DMS 273 (cell line): ENCODE measurements at regions not wholly inside any gene's neighbourhood (a gene's known extent, or its start where the extent isn't known, plus 50 kb on each side); places are given as distances from the start of the nearest gene placed in this dataset.
A peak's percentile ranks its signal among the peaks of the same experiment; 100 is the strongest.
"Not testable (repeated sequence)": the region's sequence is repeated elsewhere in the genome, so short reads cannot be mapped to it uniquely, and the experiment has no call there.

ENCODE experiments used
- DNase-seq: peaks from one replicate; lab custom pipeline; 2025; ENCODE audit not compliant: unreplicated experiment; lab: John Stamatoyannopoulos, UW

DNA sequence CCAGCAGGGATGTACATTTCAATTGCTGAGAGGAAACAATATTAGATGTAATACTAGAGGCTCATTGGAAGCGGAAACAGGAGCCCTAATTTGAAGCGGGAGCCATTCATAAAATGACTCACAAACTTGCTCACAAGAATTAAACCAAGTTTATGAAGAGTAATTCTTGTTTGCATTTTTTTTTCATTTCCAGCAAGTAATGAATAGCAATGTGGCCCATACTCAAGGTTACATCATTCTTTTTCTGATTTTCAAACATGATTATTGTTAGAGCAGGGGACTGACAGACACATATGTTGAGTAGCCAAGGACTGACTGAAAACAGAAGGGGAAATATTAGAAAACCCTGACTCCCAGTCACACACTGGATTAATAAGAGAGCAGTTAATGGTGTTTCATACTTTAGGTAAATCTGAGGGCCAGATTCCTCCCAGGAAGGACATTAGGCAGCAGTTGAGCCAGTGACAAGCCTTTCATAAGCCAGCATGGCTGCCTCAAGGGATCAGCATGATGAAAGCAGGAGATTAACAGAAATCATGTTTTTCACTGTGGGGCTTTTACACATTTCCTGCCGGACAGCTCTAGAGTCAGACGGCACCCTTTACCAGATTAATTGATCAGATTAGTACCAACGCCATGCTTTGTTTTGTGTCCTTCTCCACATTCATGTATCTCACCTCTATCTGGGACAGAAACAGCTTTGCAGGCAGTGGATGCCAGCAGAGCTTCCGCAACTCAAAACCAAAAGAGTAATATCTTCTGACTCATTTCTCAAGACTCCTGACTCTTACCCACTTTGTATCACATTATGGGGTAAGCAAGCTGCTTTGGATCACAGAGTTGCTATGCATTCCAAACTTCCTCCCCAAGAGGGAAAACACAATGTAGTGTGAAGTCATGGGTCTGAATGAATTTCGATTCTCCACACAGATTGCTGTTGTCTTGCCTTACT is 831.6 kb downstream of the KCNA4 start:
- DNase-seq, result no peak

DNA sequence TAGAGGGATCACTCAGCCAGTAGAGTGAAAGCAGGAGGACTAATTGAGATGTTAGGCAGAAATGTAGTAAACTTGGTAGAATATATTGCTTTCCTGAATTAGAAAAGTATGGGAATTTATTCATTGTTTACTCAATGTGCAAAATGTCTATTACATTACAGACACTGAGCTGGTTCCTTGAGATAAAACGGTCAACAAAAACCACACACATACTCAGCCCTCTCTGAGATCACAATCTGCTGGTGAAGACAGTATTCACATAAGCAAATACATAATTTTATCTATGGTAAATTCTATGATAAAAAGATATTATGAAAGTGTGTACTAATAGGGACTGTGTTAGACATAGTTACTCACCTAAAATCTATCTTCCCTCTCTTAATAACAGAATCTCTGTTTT is 833.5 kb downstream of the KCNA4 start:
- no peak for DNase-seq

DNA sequence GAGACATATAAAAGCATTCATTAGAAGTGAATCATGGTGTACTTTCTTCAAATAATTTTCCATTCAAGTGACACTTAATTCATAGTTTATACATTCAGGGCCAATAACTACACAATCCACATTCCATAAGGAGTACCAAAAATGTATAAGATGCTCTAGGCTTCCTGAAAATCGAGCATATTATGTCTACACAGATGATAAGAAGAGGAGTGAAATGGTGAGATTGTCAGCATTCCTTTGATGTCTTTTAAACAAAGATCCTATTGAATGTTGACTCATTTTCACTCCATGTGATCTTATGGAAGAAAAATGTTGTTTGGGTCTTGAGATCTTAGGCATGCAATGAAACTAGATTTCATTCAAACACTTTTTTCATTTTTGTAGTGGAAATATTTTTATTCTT is 843.2 kb downstream of the KCNA4 start:
- DNase-seq, result no peak

DNA sequence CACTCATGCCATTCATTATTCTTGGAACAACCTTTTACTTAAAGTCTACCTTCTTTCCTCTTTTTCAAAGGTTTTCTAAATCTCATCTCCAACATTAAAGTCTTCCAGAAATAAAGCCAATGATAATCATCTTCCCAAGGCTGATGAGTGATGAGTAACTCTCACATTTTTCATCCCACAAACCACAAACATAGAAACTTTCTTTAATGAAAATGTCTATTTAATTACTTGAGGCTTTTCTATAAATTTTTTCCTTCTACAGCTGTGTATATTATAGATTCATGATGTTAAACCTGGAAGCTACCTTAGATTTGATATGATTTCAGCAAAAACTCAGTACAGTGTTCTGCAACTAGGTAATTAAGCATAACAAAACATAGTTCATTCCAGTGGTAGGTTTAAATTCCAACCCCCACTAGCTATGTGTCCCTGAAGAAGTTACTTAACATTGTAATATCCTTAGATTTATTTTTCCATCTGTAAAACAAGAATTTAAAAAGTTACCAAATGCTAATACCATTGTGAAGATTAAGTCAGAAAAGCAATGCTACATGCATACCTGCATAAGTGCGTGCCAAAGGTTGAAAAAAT is 845.4 kb downstream of the KCNA4 start:
- DNase-seq, result no peak

DNA sequence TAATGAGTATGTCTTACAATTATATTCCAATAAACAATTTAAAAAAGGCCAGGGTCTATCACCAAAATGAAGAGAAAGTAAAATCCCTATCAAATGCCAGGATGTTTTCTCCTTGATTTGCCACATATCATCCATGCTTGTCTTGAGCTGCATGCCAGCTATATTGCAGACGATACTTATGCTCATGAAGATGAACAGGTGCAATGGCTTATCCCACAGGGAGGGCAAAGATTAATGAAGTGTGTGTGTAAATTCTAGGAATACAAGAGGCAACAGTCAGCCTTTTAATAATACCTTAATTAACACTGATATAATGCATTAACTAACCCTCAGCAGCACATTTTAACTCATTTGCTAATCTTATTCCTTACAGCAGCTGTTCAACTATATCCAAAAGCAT is 850.5 kb downstream of the KCNA4 start:
- no peak for DNase-seq

DNA sequence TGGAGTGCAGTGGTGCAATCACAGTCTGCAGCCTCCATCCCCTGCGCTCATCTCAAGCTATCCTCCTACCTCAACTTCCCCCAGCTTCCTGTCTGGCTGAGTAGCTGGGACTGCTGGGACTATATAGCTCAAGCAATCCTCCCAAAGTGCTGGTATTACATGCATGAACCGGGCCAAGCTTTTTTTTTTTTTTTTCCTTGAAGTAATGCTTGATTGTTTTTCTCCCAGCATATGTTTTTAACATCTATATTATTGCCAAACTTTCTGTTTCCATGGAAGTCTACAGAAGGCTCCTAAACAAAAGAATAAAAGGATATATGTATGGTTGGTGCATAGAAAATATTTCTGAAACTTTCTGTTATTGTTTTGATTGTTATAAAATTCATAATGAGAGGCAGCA is 853.6 kb downstream of the KCNA4 start:
- no peak for DNase-seq

DNA sequence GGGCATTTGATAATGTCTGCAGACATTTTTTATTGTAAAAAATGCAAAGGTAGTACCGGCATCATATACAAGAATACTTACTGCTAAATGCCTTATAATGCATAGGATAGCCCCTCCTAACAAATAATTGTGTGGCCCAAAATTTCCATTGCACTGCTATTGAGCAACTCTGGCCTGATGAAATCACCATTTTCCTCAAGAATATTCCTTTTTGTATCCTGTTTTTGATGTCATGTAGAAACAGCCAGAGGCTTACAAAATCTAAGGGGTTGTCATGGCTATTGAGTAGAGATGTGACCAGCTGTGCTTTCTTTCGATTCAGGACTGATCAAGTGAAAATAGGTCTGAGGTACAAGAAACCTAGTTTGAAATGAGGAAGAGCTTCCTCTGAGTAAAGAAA is 854.3 kb downstream of the KCNA4 start:
- DNase-seq, result no peak

DNA sequence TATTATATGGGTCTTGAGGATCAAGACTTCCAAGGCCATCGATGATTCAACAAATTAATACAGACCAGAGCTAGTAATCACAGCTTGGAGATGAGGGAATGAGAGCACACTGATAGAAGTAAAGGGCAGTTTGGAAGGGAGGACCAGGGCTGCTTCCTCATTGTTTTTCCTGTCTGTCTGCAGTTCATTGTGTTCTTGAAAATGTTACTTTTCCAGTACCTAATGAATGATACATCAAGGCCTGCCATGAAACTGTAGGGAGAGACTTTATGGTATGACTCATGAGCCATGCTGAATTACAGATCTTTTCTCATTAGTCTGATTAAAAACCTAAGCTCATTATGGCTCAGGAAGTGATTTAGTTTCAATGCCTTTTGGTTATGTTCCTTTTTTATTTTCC is 855.6 kb downstream of the KCNA4 start:
- DNase-seq, result no peak

DNA sequence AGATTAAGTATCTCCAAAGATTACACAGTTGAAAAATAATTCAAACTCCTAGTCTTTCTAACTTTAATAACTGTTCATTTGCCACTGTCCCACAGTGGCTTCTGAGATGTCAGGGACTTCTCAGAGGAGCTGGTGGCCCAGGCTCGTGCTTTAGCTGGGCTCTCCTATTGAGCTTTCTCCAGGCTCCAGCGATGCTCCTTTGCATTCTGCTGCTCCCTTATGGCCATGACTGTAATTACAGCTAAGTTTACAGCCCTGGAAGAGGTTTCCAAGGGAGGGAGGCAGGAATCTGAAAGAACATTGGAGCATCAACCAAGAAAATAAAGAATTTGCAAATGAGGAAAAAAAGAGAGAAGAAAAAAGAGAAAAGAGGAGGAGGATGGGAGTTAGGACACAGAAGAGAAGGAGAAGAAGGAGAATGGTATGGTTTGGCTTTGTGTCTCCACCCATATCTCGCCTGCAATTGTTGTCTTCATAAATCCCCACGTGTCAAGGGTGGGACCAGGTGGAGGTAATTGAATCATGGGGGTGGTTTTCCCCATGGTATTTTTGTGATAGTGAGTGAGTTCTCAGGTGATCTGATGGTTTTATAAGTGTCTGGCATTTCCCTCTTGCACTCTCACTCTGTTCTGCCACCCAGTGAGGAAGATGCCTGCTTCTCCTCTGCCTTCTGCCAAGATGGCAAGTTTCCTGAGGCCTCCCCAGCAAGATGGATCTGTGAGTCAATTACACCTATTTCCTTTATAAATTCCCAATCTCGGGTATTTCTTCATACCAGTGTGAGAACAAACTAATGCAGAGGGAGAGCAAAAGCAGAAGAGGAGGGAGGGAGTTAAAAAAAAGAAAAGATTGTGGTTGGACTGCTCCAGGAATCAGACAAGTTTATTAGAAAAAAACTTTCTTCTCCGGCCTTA is 857.0 kb downstream of the KCNA4 start:
- peak; percentile 71 for DNase-seq

DNA sequence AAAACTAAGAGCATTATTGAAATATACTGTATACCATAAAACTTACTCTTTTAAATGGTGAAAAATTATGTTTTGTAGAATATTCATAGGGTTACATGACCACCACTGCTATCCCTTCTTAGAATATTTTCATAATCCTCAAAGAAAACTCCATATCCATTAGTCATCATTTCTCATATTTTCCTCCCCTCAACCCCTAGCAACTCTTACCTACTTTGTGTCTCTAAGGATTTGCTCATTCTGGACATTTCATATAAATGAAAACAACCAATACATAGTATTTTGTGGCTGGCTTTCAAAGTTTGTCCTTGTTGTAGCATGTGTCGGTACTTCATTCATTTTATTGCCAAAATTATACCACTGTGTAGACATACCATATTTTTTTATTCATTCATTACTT is 863.8 kb downstream of the KCNA4 start:
- DNase-seq, result no peak

DNA sequence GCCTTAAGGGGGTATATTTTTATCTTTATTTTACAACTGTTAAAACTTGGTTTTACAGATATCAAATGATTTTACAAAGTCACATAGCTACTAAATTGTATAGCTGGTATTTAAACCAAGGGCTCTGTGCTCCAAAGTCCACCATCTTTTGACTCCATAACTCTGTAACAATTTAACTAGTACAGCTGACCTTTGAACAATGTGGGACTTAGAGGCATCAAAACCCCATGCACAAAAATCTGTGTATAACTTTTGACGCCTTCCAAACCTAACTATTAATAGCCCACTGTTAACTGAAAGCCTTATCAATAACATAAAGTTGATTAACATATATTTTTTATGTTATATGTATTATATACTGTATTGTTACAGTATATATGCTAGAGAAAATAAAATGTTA is 874.3 kb downstream of the KCNA4 start:
- DNase-seq, result not testable (repeated sequence)

DNA sequence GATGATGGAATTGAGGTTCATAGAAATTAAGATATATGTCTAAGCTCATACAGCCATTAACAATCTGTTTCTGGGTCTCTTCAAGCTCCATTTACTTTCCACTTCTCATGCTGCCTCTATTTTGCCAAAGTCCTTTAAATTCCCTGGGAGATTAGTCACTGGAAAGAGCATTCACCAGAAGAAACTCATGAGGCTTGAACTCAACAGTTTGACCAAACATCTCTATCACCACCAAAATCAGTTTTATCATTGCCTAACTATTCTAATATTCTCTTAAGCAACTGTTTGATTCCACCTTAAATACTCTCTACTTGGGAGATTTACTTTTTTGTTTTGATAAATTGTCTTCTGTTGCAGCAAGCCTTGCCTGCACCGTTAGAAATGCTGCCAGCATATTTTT is 881.3 kb downstream of the KCNA4 start:
- DNase-seq, result no peak

DNA sequence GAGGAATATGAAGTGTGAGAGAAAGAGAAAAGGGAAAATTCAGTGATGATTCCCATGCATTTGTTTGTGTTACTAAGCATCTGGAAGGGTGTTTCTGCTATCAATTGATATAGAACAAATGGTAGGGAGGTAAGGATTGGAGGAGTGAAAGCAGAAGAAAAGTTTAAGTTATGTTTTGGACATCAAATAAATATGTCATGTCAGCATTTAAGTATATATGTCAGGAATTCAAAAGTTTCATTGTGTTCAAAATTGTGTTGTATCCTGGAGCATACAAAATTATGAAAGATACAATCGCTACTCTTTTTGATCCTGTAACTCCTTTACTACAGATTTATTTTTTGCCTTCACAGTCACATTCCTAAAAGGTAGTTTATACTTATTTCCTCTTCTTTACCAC is 885.8 kb downstream of the KCNA4 start:
- no peak for DNase-seq

DNA sequence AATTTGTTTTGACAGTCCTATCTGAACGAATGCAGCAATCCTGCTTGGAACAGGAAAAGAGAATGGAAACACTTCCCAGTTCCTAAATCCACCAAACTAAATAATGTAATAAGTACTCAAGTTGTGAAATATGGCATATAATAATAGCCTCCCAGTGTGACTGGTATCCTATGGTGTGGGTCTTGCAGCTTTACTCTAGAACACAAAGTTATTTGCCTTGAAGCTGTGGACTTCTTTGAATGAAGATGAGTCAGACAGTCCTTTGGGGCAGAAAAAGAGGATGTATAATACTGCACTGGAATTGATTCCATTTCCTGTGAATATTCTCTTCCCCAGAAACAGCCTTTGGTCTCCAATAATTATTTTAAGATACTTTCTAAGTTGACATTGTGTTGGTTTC is 887.0 kb downstream of the KCNA4 start:
- no peak for DNase-seq

DNA sequence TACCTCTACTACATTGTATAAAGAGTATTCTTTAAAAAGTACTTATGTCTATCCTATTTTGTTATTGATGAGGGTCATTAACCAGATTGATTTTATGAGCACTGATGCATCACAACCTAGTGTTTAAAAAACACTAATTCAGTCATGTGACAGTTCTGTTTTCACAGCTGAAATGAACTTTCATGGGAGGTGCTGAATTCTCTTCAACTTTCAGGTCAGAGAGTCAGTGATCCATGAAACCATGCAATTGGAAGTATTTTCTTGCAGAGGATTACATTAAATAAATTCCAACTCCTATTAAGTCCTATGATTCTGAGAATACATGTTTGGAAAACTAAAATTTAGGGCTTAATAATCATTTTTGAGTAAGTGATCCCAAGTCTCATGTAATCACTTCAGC is 889.4 kb downstream of the KCNA4 start:
- DNase-seq, result no peak

DNA sequence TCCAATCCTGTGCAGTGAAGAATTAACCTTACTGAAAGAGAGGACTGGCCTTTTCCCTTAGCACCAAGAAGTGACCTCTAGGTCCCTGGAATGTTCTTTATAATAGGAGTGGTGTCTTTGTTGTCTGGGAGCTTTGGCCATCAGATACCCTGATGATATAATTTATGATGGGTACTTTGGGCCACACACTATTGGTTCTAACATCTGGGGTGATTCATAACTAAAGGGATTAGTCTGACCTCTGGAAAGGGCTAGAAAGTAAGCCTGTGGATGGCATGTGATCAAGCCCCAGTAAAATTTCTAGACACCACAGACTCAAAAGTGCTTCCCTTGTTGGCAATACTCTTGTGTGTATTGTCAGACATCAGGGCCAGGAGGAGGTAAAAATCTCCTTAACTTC is 891.2 kb downstream of the KCNA4 start:
- DNase-seq, result no peak

DNA sequence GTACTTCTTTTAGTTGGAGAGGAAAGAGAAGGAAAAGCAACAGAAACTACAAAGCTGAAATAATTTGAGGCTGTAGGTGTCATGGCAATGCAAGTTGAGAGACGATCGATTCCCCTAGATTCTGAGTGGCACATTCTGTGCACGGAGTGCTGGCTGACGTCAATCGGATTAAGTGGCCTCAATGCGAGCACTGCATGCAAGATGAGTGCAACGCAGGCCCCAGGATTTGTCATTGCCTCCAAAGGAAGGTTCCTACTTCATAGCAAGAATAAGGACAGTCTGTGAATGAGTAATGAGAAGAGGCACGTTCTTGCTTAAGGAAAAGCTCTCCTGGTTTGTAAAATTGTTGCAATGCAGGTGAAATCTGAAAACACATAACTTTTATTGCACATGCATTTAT is 892.4 kb downstream of the KCNA4 start:
- DNase-seq, result no peak

DNA sequence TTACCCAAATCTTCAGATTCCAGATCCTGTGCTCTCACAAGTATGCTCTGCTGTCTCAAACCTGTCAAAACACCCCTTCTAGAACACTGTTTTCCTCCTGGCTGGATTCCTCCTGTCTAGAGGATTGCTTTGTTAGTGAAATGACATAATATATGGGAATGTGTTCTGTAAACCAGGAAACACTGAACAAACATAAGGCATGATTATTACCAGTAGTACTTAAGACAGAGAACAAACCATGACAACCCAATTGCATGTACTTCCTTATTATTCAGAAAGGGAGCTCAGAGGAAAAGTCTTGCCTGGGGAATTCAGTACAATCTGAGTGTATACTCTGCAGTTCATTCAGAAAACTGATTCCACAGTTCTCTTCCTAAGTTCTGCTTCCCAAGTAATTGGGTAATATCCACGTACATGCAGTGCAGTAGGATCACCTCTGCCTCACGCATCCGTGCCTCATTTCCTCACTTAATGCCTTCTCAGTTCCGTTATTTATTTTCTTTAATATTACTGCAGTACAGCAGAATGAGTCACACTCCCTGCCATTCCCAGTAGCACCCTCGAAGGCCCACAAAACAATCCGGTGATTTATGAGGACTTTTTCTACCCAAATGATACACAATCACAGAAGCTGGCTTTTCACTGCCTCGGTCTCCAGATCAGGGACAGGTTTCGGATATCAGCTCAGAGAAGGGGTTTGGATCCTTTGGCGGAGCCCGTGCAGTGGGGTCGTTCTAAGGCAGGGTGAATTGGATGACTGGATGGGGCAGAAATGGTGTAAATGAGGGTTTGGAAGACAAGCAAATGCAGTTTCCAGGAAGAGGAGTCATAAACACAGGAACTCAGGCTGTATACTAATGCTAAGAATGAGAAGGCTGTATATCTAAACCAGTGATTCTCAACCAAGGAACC is 896.9 kb downstream of the KCNA4 start:
- DNase-seq, result no peak

DNA sequence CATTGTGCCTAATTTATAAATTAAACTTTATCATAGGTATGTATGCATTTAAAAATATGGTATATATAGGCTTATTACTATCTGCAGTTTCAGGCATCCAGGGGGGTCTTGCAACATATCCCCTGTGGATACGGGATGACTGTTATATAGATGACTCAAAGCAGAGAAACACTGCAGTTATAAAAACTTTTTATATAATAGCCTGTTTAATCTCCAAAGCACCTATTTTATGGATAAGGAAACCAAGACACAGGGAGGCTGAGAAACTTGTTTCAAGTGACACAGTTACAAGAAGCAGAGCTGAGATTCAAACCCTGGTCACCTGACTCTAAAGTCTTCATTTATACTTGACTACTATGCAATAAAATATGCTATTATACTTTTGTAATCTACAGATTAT is 897.7 kb downstream of the KCNA4 start:
- no peak for DNase-seq

DNA sequence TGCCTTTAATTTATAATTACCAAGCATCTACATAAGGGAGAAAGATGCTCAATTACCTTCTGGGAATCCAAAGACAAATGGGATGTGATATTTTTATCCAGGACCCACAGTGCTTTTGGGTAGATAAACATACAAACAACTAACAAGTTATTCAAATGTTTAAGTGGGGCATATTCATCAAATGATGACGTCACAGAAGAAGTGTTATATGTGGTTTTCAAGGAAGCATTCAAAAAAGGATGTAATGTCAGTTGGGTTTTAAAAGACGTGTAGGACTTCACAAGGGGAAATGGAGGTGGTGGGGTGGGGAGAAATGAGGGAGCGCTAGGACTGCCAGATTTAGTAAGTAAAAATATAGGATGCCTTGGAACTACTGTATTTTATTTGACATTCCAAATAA is 915.9 kb downstream of the KCNA4 start:
- DNase-seq, result no peak

DNA sequence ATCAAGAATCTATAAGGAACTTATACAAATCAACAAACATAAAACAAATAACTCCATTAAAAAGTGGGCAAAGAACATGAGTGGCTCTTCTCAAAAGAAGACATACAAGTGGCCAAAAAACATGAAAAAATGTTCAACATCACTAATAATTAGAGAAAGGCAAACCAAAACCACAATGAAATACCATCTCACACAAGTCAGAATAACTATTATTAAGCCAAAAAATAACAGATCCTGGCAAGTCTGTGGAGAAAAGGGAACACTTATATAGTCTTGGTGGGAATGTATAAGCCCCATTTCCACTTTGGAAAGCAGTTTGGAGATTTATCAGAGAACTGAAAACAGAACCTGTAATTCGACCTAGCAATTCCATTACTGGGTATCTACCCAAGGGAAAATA is 921.0 kb downstream of the KCNA4 start:
- no peak for DNase-seq
